ENCODE measurements at regions not wholly inside any gene's neighbourhood (a gene's known extent, or its start where the extent isn't known, plus 50 kb on each side); places are given as distances from the start of the nearest gene placed in this dataset.

GRCh38 chr6:66896415-66896814 lies 1189.4 kb upstream of the EYS start:
- TF ChIP-seq CTCF (IDR thresholded peaks at IDR 0.05; ENCODE audit: low read depth, low read length) (no peak), EZH2phosphoT487 (IDR thresholded peaks at IDR 0.05; ENCODE audit: low read depth) (no peak)
